GM13976 (cell line): ENCODE measurements at regions not wholly inside any gene's neighbourhood (a gene's known extent, or its start where the extent isn't known, plus 50 kb on each side); places are given as distances from the start of the nearest gene placed in this dataset.

Experiments used
- DNase-seq: peaks from one replicate; pipeline ENCODE4 v3.0.0; 2012; ENCODE audit warnings: low spot score
- CTCF ChIP-seq: IDR thresholded peaks from 2 replicates; pipeline ENCODE4 v1.5.1; 2012; ENCODE audit warnings: borderline replicate concordance, mild to moderate bottlenecking; ENCODE audit not compliant: insufficient read depth; ENCODE audit errors: extremely low read depth, missing control alignments, control extremely low read depth
- in situ Hi-C: fragments of 300-500 bp; cut with MboI; formaldehyde crosslinking; loops from one replicate; pipeline ENCODE4 v1.12.0; 2022; ENCODE audit warnings: low sequenced_read_pairs, mixed read lengths, inconsistent platforms; ENCODE audit not compliant: unreplicated experiment

GRCh38 chr15:77713281-77713680 is 80.6 kb upstream of the LINGO1 start:
- no peak for DNase-seq
- TF ChIP-seq CTCF: no peak
- in situ Hi-C loops: no loop called here

GRCh38 chr15:77712438-77712837 is 79.7 kb upstream of the LINGO1 start:
- no peak for TF ChIP-seq CTCF
- in situ Hi-C loops: no loop called here
- DNase-seq: no peak

GRCh38 chr15:77710637-77711036 is 77.9 kb upstream of the LINGO1 start:
- TF ChIP-seq CTCF: no peak
- in situ Hi-C loops: no loop called here
- DNase-seq: no peak

GRCh38 chr15:77710206-77710605 is 77.5 kb upstream of the LINGO1 start:
- no peak for TF ChIP-seq CTCF
- in situ Hi-C loops: no loop called here
- no peak for DNase-seq

- in situ Hi-C loops: no loop called here
- DNase-seq: no peak
- no peak for TF ChIP-seq CTCF
Measured at GRCh38 chr15:77709135-77709886, 76.6 kb upstream of the LINGO1 start.

GRCh38 chr15:77706482-77707244 is 74.0 kb upstream of the LINGO1 start:
- TF ChIP-seq CTCF: no peak
- no peak for DNase-seq

More at GRCh38 chr15:77706482-77707244, 74.0 kb upstream of the LINGO1 start:
- in situ Hi-C loops: no loop called here
